ENCODE measurements at regions not wholly inside any gene's neighbourhood (a gene's known extent, or its start where the extent isn't known, plus 50 kb on each side); places are given as distances from the start of the nearest gene placed in this dataset.

GRCh38 chr18:72692086-72692485, 147.9 kb upstream of the CBLN2 start:
- no peak for DNase-seq

- DNase-seq: no peak
Observed at GRCh38 chr18:72687736-72688135, 143.6 kb upstream of the CBLN2 start.

- no peak for DNase-seq
Observed at GRCh38 chr18:72675394-72675793, 131.3 kb upstream of the CBLN2 start.

GRCh38 chr18:72674710-72675109, 130.6 kb upstream of the CBLN2 start:
- DNase-seq: no peak

- no peak for DNase-seq
Observed at GRCh38 chr18:72673242-72673641, 129.1 kb upstream of the CBLN2 start.

- DNase-seq: no peak
Observed at GRCh38 chr18:72672364-72673184, 128.4 kb upstream of the CBLN2 start.

GRCh38 chr18:72667932-72668331, 123.8 kb upstream of the CBLN2 start:
- DNase-seq: no peak

- DNase-seq: peak; percentile 2 to 7
Observed at GRCh38 chr18:72652990-72653593, 109.0 kb upstream of the CBLN2 start.

GRCh38 chr18:72651033-72651432, 106.9 kb upstream of the CBLN2 start:
- no peak for DNase-seq

- no peak for DNase-seq
Observed at GRCh38 chr18:72648481-72648960, 104.4 kb upstream of the CBLN2 start.

GRCh38 chr18:72648079-72648478, 103.9 kb upstream of the CBLN2 start:
- DNase-seq: no peak

- DNase-seq: no peak
Observed at GRCh38 chr18:72640557-72640956, 96.4 kb upstream of the CBLN2 start.

- no peak for DNase-seq
Observed at GRCh38 chr18:72638376-72638775, 94.2 kb upstream of the CBLN2 start.

- DNase-seq: no peak
Observed at GRCh38 chr18:72637721-72638120, 93.6 kb upstream of the CBLN2 start.

GRCh38 chr18:72637299-72637698, 93.2 kb upstream of the CBLN2 start:
- DNase-seq: no peak

- no peak for DNase-seq
Observed at GRCh38 chr18:72636611-72637010, 92.5 kb upstream of the CBLN2 start.

GRCh38 chr18:72634500-72634899, 90.4 kb upstream of the CBLN2 start:
- DNase-seq: no peak

- DNase-seq: no peak
Observed at GRCh38 chr18:72630991-72631390, 86.8 kb upstream of the CBLN2 start.

- no peak for DNase-seq
Observed at GRCh38 chr18:72623444-72623843, 79.3 kb upstream of the CBLN2 start.

GRCh38 chr18:72613534-72613930, 69.4 kb upstream of the CBLN2 start:
- no peak for DNase-seq

- DNase-seq: no peak
Observed at GRCh38 chr18:72612894-72613533, 68.9 kb upstream of the CBLN2 start.

- DNase-seq: no peak
Observed at GRCh38 chr18:72605376-72605775, 61.2 kb upstream of the CBLN2 start.

- DNase-seq: no peak
Observed at GRCh38 chr18:72601944-72602343, 57.8 kb upstream of the CBLN2 start.

- no peak for DNase-seq
Observed at GRCh38 chr18:72601481-72601880, 57.3 kb upstream of the CBLN2 start.

Measured in stimulated activated CD4-positive, alpha-beta T cell treated with anti-CD3 and anti-CD28 coated beads, Interleukin-4, amount 100 ng/mL, for 4 hours (primary cell).